ENCODE measurements at regions not wholly inside any gene's neighbourhood (a gene's known extent, or its start where the extent isn't known, plus 50 kb on each side); places are given as distances from the start of the nearest gene placed in this dataset.

DNA sequence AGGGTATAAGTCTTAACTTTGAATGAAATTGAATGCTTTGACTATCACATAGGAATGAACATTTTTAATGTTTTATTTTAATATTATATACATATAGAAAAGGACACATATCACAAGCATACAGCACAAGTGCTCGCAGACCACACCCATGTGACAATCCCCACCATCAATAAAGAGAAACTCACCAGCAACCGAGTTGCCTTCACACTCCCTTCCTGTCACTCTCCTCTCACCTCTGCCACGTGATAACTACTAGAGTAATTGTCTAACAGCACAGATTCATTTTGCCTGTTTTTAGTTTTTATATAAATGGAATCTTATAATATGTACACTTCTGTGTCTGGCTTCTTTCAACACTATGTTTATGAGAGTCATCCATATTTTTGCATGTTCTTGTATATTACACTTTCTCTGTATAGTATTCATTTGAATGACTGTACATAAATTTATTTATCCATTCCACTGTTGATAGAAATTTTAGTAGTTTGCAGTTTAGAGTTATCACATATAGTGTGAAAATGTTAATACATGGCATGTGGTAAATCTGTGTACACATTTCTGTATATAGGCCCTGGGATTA is 304.9 kb upstream of the DUSP10 start:
- Histone ChIP-seq H3K36me3 (no peaks in the 10 kb centered on the region), H3K4me3 (no peak overlapping the region), H3K27me3 (no peaks in the 10 kb centered on the region), H3K9me3 (no peaks in the 10 kb centered on the region)
- DNase-seq: no peak

DNA sequence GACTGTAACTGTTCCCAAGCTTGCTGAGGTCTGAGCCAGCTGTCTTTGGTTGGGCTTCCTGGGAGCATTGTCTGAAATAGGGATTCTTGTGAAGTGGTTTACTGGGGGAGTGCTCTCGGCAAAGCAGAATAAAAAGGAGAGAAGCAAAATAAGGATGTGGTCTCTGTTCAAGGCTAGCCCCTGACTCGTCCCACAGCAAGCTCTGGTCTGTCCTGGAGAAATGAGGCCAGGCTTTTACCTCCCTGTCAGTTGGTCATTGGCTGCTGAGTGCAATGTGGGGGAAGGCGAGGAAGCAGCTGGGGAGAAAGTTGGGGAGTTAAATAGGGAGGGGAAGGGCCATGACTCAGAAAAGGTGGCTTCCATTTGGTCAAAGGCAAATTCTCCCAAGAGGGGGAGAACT is 303.9 kb upstream of the DUSP10 start:
- no peak overlapping the region for H3K4me3 ChIP-seq
- no peaks in the 10 kb centered on the region for H3K36me3 ChIP-seq
- H3K9me3 ChIP-seq: no peaks in the 10 kb centered on the region
- no peak for DNase-seq
- no peaks in the 10 kb centered on the region for H3K27me3 ChIP-seq

DNA sequence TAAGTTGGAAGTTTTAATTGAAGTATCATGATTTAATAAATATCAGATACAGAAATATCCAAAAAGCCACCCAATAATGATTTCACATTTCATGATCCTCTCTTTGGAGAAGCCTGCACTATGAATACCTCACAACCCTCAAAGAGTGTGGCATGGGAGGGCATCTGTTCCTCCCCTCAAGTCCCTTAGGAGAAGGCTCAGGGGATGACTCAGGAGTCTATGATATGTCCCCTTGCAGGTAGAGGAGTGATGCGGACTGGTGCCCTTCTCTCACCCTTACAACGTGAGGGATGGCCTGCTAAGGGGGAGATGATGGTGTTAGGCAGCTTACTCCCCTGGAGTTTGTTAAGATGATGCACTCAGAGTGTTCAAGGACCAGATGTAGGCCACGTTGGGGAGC is 303.3 kb upstream of the DUSP10 start:
- DNase-seq: no peak
- Histone ChIP-seq H3K27me3 (no peaks in the 10 kb centered on the region), H3K4me3 (no peak overlapping the region), H3K36me3 (no peaks in the 10 kb centered on the region), H3K9me3 (no peaks in the 10 kb centered on the region)

DNA sequence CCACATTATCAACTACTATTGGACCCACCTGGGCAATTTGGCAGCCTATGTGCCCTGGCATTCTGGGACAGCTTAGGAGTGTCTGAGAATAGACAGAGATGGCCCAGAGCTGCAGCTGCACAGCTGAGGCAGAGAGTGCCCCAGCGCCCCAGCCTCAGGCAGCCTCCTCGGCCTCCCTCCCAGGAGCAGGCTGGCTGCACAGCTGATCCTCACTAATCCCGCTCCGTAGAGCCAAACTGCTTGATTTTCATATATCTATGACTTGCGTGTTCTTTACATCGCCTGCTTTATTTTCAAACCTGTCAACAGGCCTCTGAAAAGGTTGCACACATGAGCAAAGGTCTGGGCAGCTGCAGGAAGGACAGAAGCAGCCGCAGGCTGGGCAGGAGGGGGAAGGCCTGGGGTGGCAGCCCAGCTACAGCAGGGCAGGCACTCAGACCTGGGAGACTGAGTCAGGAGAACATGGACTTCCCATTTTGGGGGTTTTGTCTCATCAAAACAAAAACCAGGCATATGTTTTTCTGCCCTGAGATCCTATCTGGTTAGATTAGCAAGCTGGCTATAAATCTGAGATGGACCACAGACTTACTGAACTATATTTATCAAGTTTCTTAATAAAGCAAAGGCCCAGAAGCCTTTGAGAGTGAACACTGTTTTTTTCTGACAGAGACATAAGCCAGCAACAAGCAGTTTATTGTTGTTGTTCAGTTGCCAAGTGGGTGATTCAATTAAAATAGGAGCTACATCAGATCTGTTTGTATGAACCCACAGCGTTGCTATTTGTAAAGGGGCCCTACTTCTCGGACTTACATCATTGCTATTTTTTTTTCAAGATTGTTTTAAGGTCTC is 301.8 kb upstream of the DUSP10 start:
- Histone ChIP-seq H3K9me3 (no peaks in the 10 kb centered on the region), H3K4me3 (no peak overlapping the region), H3K36me3 (no peaks in the 10 kb centered on the region), H3K27me3 (no peaks in the 10 kb centered on the region)
- DNase-seq: peak; percentile 34

DNA sequence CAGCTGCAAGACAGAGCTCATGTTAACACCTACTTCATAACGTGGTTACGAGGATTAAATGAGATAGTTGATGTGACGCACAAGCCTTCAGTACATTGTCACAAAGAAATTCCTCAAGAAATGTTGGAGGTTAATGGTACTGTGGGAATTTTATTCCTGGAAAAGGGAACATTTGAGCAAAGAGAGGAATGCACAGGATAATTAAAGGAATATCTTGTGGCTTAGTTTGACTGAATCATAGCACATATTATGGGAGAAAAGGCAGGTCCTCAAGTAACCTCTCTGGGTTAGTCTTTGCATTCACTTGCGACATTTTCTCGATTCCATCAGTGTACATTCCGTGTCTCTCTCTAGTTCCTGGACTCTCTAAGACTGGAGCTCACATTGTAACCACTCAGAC is 300.2 kb upstream of the DUSP10 start:
- Histone ChIP-seq H3K27me3 (no peaks in the 10 kb centered on the region), H3K36me3 (no peaks in the 10 kb centered on the region), H3K4me3 (no peak overlapping the region), H3K9me3 (no peaks in the 10 kb centered on the region)
- no peak for DNase-seq

DNA sequence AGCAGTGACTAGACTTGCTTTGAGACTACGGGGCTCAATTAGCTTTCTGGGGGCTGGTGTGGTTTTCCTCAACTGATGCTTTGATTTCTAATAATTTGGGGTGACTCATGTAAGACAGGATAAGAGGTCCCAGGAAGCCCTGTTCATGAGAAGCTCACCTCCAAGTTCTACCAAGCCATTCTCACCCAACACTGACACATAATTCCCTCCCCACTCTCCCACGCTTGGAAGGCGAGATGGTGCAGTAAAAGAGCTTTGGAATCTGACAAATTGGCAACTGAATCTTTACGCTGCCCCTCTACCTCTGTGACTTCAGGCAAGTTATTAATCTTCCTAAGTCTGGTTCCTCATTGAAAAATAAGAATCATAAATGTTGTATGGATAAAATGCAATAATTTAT is 299.1 kb upstream of the DUSP10 start:
- no peaks in the 10 kb centered on the region for H3K9me3 ChIP-seq
- no peaks in the 10 kb centered on the region for H3K27me3 ChIP-seq
- H3K4me3 ChIP-seq: no peak overlapping the region
- no peaks in the 10 kb centered on the region for H3K36me3 ChIP-seq
- no peak for DNase-seq

DNA sequence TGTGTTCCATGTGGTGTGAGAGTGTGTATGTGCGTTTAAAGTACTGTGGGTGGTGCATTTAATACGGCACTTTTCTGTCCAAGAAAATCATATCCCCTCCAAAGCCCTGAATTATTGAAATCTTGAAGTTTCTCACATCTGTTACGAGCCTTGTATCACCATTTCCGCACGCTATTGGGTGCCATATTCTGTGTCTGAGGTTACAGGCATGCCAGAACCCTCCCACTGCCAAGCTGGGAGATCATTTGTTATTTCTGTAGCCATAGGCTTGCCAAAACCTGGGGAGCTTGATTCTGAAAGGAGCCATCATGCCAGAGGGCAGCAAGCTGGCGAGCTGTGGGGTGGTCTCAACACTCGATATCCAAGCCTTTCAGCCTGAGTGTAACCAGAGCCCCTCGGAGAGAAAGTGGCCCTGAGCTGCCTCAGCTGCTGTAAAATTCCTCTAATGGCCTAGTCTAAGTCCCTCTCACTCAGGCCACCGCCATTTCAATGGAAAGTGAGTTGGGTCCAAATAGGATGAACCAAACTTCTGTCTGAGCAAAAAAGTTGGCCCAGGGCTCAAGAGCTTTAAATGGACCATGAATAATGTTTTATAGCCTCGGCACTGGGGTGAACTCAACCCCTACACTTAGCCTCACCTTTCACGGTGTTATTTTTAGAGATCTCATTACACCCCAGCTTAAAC is 298.4 kb upstream of the DUSP10 start:
- Histone ChIP-seq H3K9me3 (no peaks in the 10 kb centered on the region), H3K27me3 (no peaks in the 10 kb centered on the region), H3K4me3 (no peak overlapping the region), H3K36me3 (no peaks in the 10 kb centered on the region)
- no peak for DNase-seq

DNA sequence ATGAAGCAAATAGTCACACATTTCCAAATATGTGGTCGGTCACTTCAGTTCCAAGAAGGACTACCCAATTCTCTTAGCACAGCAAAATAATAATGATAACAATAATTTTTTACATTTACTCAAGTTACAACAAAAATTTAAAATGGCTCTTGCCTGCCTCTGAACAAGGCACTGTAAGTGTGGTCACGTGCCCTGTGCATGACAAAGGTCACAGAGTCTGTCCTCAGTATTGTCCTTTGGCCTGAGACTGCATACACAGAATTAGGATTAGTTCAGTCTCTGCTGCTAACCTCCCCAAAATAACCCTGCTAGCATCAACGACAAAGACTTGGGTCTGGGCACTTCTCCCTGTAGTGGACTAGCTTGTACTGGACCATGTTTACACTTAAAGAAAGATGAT is 297.1 kb upstream of the DUSP10 start:
- no peak for DNase-seq
- Histone ChIP-seq H3K9me3 (no peaks in the 10 kb centered on the region), H3K36me3 (no peaks in the 10 kb centered on the region), H3K27me3 (no peaks in the 10 kb centered on the region), H3K4me3 (no peak overlapping the region)

DNA sequence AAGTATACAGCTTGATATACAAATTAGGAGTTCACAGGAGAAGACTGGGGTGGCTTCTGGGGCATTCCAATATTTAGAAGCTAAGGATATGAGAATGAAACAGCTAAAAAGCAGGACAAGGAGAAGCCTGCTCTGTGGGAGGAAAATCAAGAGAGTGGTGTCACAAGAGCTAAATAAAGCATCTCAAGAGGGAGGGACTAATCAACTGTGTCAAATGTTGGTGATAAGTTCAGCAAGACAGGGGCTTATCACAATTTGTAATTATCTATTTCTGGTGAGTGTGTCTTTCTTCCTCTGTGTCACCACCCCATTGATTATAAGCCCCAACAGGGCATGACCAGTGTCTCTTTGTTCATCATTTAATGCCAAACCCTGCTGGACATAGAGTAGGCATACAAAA is 295.8 kb upstream of the DUSP10 start:
- H3K4me3 ChIP-seq: no peak overlapping the region
- no peaks in the 10 kb centered on the region for H3K9me3 ChIP-seq
- H3K36me3 ChIP-seq: no peaks in the 10 kb centered on the region
- no peak for DNase-seq
- H3K27me3 ChIP-seq: no peaks in the 10 kb centered on the region

DNA sequence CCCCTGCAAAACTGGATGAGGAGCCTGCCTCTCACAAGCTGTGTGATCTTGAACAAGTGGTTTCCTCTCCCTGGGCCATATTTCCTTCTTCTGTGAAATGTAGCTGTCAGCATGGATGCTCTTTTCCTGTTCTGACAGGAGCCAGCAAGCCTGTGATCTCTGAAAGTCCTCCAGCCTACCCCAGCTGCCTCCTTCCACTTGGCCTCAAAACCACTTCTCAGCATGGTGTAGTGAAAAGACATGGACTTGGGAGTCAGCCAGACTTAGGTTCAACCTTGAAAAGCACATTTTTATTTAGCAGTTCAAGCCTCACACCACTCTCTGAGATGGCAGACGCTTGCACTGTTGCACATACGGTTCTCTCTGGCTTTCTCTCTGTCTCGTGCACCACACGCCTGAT is 292.9 kb upstream of the DUSP10 start:
- Histone ChIP-seq H3K4me3 (no peak overlapping the region), H3K9me3 (no peaks in the 10 kb centered on the region), H3K36me3 (no peaks in the 10 kb centered on the region), H3K27me3 (no peaks in the 10 kb centered on the region)
- peak; percentile 11 for DNase-seq

DNA sequence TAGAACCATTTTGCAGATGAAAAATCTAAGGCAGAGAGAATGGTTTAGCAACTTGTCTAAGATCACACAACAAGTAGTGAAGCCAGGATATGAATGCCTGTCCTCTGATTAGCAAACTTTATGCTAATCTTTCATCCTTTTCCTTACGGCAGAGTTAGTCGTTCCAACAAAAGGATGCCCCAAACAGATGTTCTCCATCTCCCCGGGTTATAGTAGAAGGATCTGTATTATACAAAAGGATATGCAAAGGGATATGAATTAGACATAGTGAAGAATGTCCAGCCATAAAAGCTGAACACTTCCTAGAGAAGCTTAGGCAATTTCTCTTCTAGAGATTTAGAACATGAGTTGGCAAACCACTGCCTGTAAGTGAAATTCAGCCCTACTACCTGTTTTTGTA is 291.6 kb upstream of the DUSP10 start:
- no peak for DNase-seq
- no peaks in the 10 kb centered on the region for H3K9me3 ChIP-seq
- H3K27me3 ChIP-seq: no peaks in the 10 kb centered on the region
- H3K36me3 ChIP-seq: no peaks in the 10 kb centered on the region
- H3K4me3 ChIP-seq: no peak overlapping the region

DNA sequence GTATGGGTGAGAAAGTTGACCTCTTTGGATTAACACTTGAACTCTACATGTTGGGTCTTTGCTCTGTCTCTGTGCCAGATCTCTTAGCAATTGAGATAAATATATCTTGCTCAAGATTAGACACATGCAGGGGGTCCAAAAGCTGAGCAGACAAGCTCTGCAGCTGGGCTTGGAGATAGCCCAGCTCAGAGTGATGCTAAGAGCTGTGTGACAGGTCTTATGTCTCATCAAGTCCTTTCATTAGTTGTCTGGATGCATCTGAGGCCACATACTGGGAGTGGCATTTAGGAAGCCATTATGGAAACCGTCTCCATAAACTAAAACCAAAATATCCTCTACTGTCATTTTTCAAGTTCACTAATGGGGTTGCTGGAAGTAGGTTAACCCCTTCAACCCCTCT is 289.4 kb upstream of the DUSP10 start:
- no peaks in the 10 kb centered on the region for H3K9me3 ChIP-seq
- DNase-seq: no peak
- no peak overlapping the region for H3K4me3 ChIP-seq
- no peaks in the 10 kb centered on the region for H3K36me3 ChIP-seq
- no peaks in the 10 kb centered on the region for H3K27me3 ChIP-seq

DNA sequence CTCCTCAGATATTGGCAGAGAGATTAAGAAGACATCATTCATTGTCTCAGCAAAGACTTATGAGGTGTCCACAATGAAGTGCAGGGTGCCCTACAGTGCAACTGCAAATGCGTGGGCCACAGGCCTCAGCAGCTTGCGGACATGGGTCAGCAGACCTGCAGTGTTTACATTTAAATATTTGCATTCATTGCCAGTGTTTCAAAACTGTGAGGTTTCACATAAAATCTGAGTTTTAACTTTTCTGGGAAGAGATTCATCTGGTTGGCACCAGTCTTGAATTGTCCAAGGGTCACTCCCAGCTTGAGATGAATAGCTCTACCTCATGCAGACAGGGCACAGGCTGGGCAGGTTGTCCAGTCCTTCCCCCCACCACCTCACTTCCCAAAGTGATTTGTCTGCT is 286.8 kb upstream of the DUSP10 start:
- no peak for DNase-seq
- H3K36me3 ChIP-seq: no peaks in the 10 kb centered on the region
- no peaks in the 10 kb centered on the region for H3K27me3 ChIP-seq
- no peaks in the 10 kb centered on the region for H3K9me3 ChIP-seq
- no peak overlapping the region for H3K4me3 ChIP-seq

DNA sequence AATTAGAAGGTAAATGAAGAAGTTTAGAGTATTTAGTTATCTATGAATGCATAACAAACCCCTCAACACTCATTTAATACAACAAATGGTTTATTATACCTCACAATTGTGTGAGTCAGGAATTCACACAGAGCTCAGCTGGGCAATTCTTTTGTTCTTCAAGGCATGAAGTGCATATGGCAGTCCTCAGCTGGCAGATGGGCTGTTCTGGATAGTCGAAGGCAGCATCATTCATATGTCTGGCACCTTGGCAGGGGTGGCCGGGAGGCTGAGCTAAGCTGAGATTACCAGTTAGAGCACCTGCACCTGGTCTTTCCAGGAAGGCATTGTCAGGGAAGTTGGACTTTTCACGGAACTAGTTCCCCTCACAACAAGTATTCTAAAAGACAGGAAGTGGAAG is 286.2 kb upstream of the DUSP10 start:
- Histone ChIP-seq H3K4me3 (no peak overlapping the region), H3K9me3 (no peaks in the 10 kb centered on the region), H3K36me3 (no peaks in the 10 kb centered on the region), H3K27me3 (no peaks in the 10 kb centered on the region)
- no peak for DNase-seq

DNA sequence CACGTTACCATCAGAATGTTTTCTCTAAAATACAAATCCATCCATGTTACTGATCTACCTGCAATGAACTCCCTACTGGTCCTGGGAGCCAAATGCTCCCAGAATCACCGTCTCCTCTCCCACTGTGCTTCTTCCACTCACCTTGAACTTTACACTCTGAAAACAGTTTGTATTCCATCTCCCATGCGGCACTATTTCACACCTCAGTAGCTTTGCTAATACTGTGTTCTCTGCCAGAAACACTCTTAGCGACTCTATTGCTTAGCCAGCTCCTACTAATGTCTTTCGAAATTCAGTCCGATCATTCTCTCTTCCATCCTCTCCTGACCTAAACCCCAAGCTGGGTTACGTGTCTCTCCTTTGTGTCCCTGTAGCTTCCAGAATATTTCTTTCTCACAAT is 284.4 kb upstream of the DUSP10 start:
- no peak overlapping the region for H3K4me3 ChIP-seq
- no peaks in the 10 kb centered on the region for H3K27me3 ChIP-seq
- no peaks in the 10 kb centered on the region for H3K36me3 ChIP-seq
- DNase-seq: no peak
- H3K9me3 ChIP-seq: no peaks in the 10 kb centered on the region

DNA sequence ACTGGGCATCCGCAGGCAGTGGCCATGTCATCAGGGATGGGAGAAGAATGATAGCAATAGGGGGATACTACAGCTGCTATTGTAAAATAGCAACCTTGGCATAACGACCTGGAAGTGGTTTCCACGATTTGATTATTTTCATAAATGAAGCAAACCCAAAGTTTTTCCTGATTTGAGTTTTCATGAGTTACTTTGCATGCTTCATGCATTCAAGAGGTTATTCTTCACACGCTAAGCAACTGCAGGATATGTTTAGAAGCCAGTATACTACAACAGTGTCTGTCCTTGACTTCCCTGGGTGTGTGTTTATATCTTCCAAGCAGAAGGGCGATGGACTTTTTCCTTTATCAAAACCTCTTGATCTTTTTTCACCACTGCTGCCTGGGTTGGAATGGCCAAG is 281.1 kb upstream of the DUSP10 start:
- H3K36me3 ChIP-seq: no peaks in the 10 kb centered on the region
- no peak overlapping the region for H3K4me3 ChIP-seq
- no peaks in the 10 kb centered on the region for H3K27me3 ChIP-seq
- DNase-seq: no peak
- H3K9me3 ChIP-seq: no peaks in the 10 kb centered on the region

DNA sequence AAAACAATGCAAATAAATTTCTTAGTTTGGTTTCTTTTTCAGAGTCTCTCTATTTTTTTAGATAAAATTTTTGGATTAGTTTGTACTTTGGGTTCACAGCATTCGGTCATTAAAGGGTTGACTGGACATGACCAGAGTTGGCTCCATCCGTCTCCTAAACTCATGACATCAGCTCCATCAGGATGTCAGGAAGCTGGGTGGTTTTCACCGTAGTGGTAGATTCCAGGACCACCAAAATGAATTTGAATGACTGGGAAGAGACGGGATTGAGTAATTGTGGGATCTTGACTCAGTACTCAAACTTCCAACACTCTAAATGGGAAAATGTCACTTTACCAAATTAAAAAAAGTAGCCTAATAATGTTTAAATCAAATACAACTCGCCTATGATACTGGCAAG is 279.2 kb upstream of the DUSP10 start:
- no peaks in the 10 kb centered on the region for H3K27me3 ChIP-seq
- no peak for DNase-seq
- H3K4me3 ChIP-seq: no peak overlapping the region
- H3K36me3 ChIP-seq: no peaks in the 10 kb centered on the region
- H3K9me3 ChIP-seq: no peaks in the 10 kb centered on the region

DNA sequence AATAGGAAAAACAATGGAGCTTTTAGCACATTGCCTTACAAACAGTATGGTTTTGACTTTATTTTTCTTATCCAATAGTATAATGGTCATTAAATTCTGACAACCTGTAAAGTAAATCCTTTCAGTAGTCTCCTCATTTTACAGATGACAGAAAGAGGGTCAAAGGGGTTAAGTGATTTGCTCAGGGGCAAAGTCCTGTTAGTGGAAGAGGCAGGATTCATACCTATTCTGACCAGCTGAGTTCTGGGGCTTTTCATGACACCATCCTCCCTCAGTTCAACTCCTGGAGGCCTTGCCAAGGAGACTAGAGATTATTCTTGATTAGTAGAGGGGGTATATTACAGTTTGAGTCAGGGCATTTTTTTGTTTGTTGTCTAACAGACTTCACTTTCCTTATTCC is 278.7 kb upstream of the DUSP10 start:
- Histone ChIP-seq H3K4me3 (no peak overlapping the region), H3K36me3 (no peaks in the 10 kb centered on the region), H3K9me3 (no peaks in the 10 kb centered on the region), H3K27me3 (no peaks in the 10 kb centered on the region)
- DNase-seq: no peak
